Neural cell (in vitro differentiated cells): ENCODE measurements at regions not wholly inside any gene's neighbourhood (a gene's known extent, or its start where the extent isn't known, plus 50 kb on each side); places are given as distances from the start of the nearest gene placed in this dataset.

Experiments
- EZH2 ChIP-seq: fragments of 200-600, 300-800 bp; shearing (Covaris generic), sonication (generic); IDR thresholded peaks from 2 replicates; pipeline ENCODE4 v1.6.1; 2014; ENCODE audit warnings: antibody characterized with exemption, low read length, borderline replicate concordance, mild to moderate bottlenecking; ENCODE audit not compliant: insufficient read depth, poor library complexity, severe bottlenecking
- TF ChIP-seq, protein P1 (sequence below): fragments of 450-650 bp; IDR thresholded peaks from 2 replicates; pipeline ENCODE4 v1.5.1; 2014; ENCODE audit warnings: antibody characterized with exemption, mild to moderate bottlenecking, moderate library complexity; ENCODE audit not compliant: poor library complexity, severe bottlenecking

DNA sequence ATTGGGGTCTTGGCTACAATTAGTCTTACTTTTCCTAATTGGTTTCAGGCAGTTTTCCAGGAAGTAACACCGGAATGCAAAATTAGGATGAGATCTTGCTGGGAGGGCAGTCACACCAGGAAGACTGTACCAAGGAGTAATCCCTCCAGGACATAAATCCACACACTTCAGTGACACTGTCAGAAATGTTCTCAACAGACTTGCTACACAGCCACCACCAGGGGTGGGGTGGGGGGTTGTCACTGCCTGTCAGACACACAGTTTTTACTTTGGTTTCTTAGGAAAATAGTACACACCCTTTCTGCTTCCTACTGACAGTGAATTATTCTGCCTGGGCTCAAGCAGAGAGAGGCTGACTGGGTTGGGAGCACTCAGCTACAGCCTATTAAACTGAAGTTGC is 102.9 kb upstream of the CCDC196 start:
- TF ChIP-seq, protein P1, sequence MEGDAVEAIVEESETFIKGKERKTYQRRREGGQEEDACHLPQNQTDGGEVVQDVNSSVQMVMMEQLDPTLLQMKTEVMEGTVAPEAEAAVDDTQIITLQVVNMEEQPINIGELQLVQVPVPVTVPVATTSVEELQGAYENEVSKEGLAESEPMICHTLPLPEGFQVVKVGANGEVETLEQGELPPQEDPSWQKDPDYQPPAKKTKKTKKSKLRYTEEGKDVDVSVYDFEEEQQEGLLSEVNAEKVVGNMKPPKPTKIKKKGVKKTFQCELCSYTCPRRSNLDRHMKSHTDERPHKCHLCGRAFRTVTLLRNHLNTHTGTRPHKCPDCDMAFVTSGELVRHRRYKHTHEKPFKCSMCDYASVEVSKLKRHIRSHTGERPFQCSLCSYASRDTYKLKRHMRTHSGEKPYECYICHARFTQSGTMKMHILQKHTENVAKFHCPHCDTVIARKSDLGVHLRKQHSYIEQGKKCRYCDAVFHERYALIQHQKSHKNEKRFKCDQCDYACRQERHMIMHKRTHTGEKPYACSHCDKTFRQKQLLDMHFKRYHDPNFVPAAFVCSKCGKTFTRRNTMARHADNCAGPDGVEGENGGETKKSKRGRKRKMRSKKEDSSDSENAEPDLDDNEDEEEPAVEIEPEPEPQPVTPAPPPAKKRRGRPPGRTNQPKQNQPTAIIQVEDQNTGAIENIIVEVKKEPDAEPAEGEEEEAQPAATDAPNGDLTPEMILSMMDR = no peak
- TF ChIP-seq EZH2 = no peak
